Gastroesophageal sphincter (tissue), 4 donors: ENCODE measurements at regions not wholly inside any gene's neighbourhood (a gene's known extent, or its start where the extent isn't known, plus 50 kb on each side); places are given as distances from the start of the nearest gene placed in this dataset.
"Not testable (repeated sequence)": the region's sequence is repeated elsewhere in the genome, so short reads cannot be mapped to it uniquely, and the experiment has no call there.

ENCODE experiments used
- ATAC-seq: fragments of 150-250 bp; one replicate; pipeline ENCODE4 v1.9.1; 2016; ENCODE audit warnings: mild to moderate bottlenecking, moderate library complexity
- H3K27ac ChIP-seq, 4 donors: fragments of 200-600 bp; sonication (generic) in 3 of 4; 1 replicate in 3 of 4; 2 replicates in 1 of 4; pipeline ENCODE4 v1.5.1; 2016 to 2019
- H3K27me3 ChIP-seq: fragments of 200-600 bp; sonication (generic); one replicate; pipeline ENCODE4 v1.5.1; 2019
- H3K36me3 ChIP-seq, 2 donors: fragments of 200-600 bp; sonication (generic); one replicate each; pipeline ENCODE4 v1.5.1; 2019; ENCODE audit warnings: control low read depth in 1 of 2
- H3K4me1 ChIP-seq, 3 donors: fragments of 200-600 bp; sonication (generic); 1 replicate in 2 of 3; 2 replicates in 1 of 3; pipeline ENCODE4 v1.5.1; 2016 to 2019; ENCODE audit warnings: control low read depth in 2 of 3
- H3K4me3 ChIP-seq, 2 donors: fragments of 200-600 bp; sonication (generic); one replicate each; pipeline ENCODE4 v1.5.1; 2019; ENCODE audit warnings: mild to moderate bottlenecking in 1 of 2, moderate library complexity in 1 of 2
- H3K9me3 ChIP-seq, 3 donors: fragments of 200-600 bp; sonication (generic); one replicate each; pipeline ENCODE4 v1.5.1; 2017 to 2019; ENCODE audit warnings: control low read depth in 2 of 3
- EP300 ChIP-seq: sonication (generic); formaldehyde crosslinking; IDR thresholded peaks from one replicate; pipeline ENCODE4 v1.6.1; 2017; ENCODE audit warnings: antibody characterized with exemption, mild to moderate bottlenecking
- POLR2A ChIP-seq, 2 donors: fragments of 450-650 bp; IDR thresholded peaks; one replicate each; pipeline ENCODE4 v1.6.1; 2017; ENCODE audit warnings: antibody characterized with exemption in 2 of 2, mild to moderate bottlenecking in 2 of 2, moderate library complexity in 1 of 2
- POLR2AphosphoS5 ChIP-seq: sonication (generic); formaldehyde crosslinking; IDR thresholded peaks from one replicate; pipeline ENCODE4 v1.6.1; 2017; ENCODE audit warnings: antibody characterized with exemption
- WGBS, 2 donors: methylation state at CpG; one replicate each; pipeline ENCODE4 v1.1.5; 2018; ENCODE audit warnings: low coverage in 1 of 2; 5-methylcytosine and 5-hydroxymethylcytosine counted together
- TF ChIP-seq, protein P1 (sequence below), 4 experiments: fragments of 200-600 bp in 2 of 4; fragments of 450-650 bp in 2 of 4; sonication (generic) in 1 of 4; IDR thresholded peaks; one replicate each; pipeline ENCODE4 v1.5.1; 2017 to 2019; ENCODE audit warnings: antibody characterized with exemption in 4 of 4, mild to moderate bottlenecking in 2 of 4, moderate library complexity in 2 of 4

DNA sequence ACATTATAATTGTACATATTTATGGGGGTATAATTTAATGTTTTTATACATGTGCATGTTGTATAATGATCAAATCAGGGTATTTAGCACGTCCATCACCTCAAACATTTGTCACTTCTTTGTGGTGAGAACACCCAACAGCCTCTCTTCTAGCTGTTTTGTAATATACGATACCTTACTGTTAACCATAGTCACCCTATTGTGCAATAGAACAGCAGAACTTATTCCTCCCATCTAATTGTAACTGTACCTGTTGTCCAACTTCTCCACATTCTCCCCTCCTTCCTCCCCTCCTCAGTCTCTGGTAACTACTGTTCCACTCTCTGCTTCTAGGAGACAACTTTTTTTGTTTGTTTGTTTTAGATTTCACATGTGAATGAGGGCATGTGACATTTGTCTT, 197.0 kb upstream of the PKP2 start:
- no peaks in the 10 kb centered on the region for H3K4me1 ChIP-seq
- no peak for TF ChIP-seq EP300
- TF ChIP-seq POLR2AphosphoS5, result no peak
- TF ChIP-seq, protein P1, sequence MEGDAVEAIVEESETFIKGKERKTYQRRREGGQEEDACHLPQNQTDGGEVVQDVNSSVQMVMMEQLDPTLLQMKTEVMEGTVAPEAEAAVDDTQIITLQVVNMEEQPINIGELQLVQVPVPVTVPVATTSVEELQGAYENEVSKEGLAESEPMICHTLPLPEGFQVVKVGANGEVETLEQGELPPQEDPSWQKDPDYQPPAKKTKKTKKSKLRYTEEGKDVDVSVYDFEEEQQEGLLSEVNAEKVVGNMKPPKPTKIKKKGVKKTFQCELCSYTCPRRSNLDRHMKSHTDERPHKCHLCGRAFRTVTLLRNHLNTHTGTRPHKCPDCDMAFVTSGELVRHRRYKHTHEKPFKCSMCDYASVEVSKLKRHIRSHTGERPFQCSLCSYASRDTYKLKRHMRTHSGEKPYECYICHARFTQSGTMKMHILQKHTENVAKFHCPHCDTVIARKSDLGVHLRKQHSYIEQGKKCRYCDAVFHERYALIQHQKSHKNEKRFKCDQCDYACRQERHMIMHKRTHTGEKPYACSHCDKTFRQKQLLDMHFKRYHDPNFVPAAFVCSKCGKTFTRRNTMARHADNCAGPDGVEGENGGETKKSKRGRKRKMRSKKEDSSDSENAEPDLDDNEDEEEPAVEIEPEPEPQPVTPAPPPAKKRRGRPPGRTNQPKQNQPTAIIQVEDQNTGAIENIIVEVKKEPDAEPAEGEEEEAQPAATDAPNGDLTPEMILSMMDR (IDR thresholded peaks at IDR 0.05), result no peak
- TF ChIP-seq POLR2A (IDR thresholded peaks at IDR 0.05), result no peak
- H3K36me3 ChIP-seq, result no peaks in the 10 kb centered on the region
- no peaks in the 10 kb centered on the region for H3K27me3 ChIP-seq
- no peak overlapping the region for H3K4me3 ChIP-seq
- no peaks in the 10 kb centered on the region for H3K9me3 ChIP-seq
- WGBS, 2 donors, result 57 to 63% methylated on average over 2 of the region's 2 CpGs
- no peak overlapping the region for H3K27ac ChIP-seq
- ATAC-seq, result no peak

DNA sequence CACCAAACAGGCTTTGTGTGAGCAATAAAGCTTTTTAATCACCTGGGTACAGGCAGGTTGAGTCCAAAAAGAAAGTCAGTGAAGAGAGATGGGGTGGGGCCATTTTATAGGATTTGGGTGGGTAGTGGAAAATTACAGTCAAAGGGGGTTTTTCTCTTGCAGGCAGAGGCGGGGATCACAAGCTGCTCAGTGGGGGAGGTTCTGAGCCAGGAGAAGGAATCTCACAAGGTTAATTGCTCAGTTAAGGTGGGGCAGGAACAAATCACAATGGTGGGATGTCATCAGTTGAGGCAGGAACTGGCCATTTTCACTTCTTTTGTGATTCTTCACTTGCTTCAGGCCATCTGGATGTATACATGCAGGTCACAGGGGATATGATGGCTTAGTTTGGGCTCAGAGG, 191.3 kb upstream of the PKP2 start:
- not testable (repeated sequence) for H3K4me3 ChIP-seq, H3K27me3 ChIP-seq, H3K36me3 ChIP-seq, H3K9me3 ChIP-seq, ATAC-seq, H3K4me1 ChIP-seq, H3K27ac ChIP-seq
- 86% methylated on average over 1 of the region's 1 CpG; no CpG with 5 or more reads in 1 of the 2 donors for WGBS, 2 donors

DNA sequence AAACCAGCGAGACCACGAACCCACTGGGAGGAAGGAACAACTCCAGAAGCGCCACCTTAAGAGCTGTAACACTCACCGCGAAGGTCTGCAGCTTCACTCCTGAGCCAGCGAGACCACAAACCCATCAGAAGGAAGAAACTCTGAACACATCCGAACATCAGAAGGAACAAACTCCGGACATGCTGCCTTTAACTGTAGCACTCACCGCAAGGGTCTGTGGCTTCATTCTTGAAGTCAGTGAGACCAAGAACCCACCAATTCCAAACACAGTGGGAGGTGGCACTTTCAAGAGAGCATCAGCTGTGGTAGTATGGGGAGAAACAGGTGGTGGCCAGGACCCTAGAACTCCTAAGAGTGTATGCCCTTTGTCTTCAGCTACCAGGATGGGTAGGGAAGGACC, 179.8 kb upstream of the PKP2 start:
- not testable (repeated sequence) for H3K4me3 ChIP-seq, H3K27ac ChIP-seq, H3K9me3 ChIP-seq, H3K4me1 ChIP-seq, H3K27me3 ChIP-seq, ATAC-seq, H3K36me3 ChIP-seq
- 81% methylated on average over 6 of the region's 9 CpGs; no CpG with 5 or more reads in 1 of the 2 donors for WGBS, 2 donors

DNA sequence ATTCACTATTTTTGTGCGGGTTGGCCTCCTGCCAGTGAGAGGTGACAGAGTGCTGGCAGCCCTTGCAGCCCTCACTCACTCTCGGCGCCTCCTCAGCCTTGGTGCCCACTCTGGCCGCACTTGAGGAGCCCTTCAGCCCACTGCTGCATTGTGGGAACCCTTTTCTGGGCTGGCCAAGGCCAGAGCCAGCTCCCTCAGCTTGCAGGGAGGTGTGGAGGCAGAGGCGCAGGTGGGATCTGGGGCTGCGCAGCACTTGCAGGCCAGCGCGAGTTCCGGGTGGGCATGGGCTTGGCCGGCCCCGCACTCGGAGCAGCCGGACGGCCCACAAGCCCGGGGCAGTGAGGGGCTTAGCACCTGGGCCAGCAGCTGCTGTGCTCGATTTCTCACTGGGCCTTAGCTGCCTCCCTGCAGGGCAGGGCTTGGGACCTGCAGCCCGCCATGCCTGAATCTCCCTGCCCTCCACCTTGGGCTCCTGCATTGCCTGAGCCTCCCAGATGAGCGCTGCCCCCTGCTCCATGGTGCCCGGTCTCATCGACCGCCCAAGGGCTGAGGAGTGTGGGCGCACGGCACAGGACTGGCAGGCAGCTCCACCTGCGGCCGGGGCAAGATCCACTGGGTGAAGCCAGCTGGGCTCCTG, 178.7 kb upstream of the PKP2 start:
- H3K4me1 ChIP-seq, H3K4me3 ChIP-seq, H3K9me3 ChIP-seq, ATAC-seq, H3K36me3 ChIP-seq, H3K27me3 ChIP-seq, H3K27ac ChIP-seq: not testable (repeated sequence)
- 60% methylated on average over 1 of the region's 25 CpGs; no CpG with 5 or more reads in 1 of the 2 donors for WGBS, 2 donors

DNA sequence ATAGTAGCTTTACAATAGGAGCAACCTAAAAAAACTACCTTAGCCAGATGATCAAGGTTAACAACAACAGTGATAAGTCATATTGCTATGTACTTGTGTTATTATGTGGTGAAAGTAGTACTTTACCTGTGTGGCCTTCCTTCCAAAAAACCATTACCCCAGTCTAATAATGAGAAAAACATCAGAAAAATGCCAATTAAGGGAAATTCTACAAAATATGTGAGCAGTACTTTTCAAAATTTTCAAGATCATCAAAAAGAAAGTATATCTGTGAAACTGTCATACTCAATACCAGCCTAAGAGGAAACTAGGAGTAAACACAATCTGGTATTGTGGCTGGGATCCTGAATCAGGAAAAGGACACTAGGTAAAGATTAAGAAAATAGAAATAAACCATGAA, 165.3 kb upstream of the PKP2 start:
- no peak for TF ChIP-seq POLR2A (IDR thresholded peaks at IDR 0.05)
- TF ChIP-seq, protein P1 (IDR thresholded peaks at IDR 0.05), result no peak
- TF ChIP-seq POLR2AphosphoS5, result no peak
- no peak for TF ChIP-seq EP300
- no peaks in the 10 kb centered on the region for H3K4me1 ChIP-seq
- no peak overlapping the region for H3K27ac ChIP-seq
- ATAC-seq, result no peak
- peaks cover 0 to 22% (median 0%) of the 10 kb centered on the region in 3 donors for H3K9me3 ChIP-seq
- no peaks in the 10 kb centered on the region for H3K36me3 ChIP-seq
- no peaks in the 10 kb centered on the region for H3K27me3 ChIP-seq
- no peak overlapping the region for H3K4me3 ChIP-seq

DNA sequence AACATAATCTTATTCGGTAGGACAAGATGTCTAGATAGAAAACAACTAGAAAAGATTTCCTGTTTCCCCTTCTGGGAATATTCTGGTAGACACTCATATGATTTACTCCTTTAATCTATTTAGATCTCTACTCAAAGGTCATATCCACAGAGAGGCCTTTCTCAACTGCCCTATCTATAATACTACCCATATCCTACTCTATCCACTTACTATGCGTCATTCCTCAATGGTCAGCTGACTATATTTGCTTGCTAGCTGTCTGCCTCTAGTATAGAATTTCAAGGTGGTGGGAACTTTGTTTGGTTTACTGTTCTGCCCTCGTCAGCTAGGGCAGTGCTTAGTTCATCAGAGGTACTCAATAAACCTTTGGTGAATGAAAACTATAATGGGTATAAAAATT, 157.8 kb upstream of the PKP2 start:
- no peaks in the 10 kb centered on the region for H3K4me1 ChIP-seq
- no peak overlapping the region for H3K4me3 ChIP-seq
- ATAC-seq, result no peak
- H3K9me3 ChIP-seq, result no peaks in the 10 kb centered on the region
- peaks cover 4% of the 10 kb centered on the region for H3K27me3 ChIP-seq
- no peak overlapping the region for H3K27ac ChIP-seq
- TF ChIP-seq POLR2A (IDR thresholded peaks at IDR 0.05), result no peak
- TF ChIP-seq POLR2AphosphoS5, result no peak
- TF ChIP-seq, protein P1 (IDR thresholded peaks at IDR 0.05), result no peak
- TF ChIP-seq EP300, result no peak
- WGBS, 2 donors, result 59 to 63% methylated on average over 3 of the region's 3 CpGs
- no peaks in the 10 kb centered on the region for H3K36me3 ChIP-seq
